Sciatic nerve (tissue), 2 donors: ENCODE measurements at regions not wholly inside any gene's neighbourhood (a gene's known extent, or its start where the extent isn't known, plus 50 kb on each side); places are given as distances from the start of the nearest gene placed in this dataset.
"Not testable (repeated sequence)": the region's sequence is repeated elsewhere in the genome, so short reads cannot be mapped to it uniquely, and the experiment has no call there.

Source experiments
- ATAC-seq: fragments of 200-7000 bp; cut with Tn5 transposase; one replicate; pipeline ENCODE4 v1.9.1; 2020; ENCODE audit warnings: mild to moderate bottlenecking, moderate library complexity
- DNase-seq: peaks from one replicate; pipeline ENCODE4 v3.0.0-alpha.2; 2020; ENCODE audit warnings: low spot score
- intact Hi-C: fragments of 100-400 bp; cut with DNase I; formaldehyde crosslinking; loops from one replicate; pipeline ENCODE4 v1.14.2; 2022
- donor health status: DM: no; HTN: no; CAD: no.
- donor health status: DM: no; HTN: no; CAD: no.

DNA sequence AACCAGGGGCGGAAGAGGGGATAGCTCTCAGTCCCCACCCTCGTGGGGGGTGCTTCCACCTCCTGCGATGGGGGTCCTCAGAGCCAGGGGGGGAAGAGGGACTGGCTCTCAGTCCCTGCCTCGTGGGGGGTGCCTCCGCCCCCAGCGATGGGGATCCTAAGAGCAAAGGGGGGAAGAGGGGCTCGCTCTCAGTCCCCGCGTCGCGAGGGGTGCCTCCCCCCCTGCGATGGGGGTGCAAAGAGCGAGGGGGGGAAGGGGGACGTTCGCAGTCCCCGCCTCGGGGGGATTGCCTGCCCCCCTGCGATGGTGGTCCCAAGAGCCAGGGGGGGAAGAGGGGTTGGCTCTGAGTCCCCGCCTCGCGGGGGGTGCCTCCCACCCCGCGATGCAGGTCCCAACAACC lies 159.9 kb downstream of the ATP6V0E2 start:
- DNase-seq, ATAC-seq, intact Hi-C loops: not testable (repeated sequence)

DNA sequence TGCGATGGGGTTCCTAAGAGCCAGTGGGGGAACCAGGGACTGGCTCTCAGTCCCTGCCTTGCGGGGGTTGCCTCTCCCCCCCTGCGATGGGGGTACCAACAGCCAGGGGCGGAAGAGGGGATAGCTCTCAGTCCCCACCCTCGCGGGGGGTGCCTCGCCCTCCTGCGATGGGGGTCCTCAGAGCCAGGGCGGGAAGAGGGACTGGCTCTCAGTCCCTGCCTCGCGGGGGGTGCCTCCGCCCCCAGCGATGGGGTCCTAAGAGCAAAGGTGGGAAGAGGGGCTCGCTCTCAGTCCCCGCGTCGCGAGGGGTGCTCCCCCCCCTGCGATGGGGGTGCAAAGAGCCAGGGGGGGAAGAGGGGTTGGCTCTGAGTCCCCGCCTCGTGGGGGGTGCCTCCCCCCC lies 162.0 kb downstream of the ATP6V0E2 start:
- ATAC-seq, intact Hi-C loops, DNase-seq: not testable (repeated sequence)

DNA sequence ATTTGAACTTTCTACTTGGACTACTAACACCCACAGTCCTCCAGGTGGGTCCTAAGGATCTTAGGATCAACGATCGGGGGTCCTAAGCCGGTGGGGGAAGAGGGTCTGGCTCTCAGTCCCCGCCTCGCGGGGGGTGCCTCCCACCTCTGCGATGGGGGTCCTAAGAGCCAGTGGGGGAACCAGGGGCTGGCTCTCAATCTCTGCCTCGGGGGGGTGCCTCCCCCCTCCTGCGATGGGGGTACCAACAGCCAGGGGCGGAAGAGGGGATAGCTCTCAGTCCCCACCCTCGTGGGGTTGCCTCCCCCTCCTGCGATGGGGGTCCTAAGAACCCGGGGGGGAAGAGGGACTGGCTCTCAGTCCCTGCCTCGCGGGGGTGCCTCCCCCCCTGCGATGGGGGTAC lies 165.3 kb downstream of the ATP6V0E2 start:
- intact Hi-C loops, DNase-seq, ATAC-seq: not testable (repeated sequence)

DNA sequence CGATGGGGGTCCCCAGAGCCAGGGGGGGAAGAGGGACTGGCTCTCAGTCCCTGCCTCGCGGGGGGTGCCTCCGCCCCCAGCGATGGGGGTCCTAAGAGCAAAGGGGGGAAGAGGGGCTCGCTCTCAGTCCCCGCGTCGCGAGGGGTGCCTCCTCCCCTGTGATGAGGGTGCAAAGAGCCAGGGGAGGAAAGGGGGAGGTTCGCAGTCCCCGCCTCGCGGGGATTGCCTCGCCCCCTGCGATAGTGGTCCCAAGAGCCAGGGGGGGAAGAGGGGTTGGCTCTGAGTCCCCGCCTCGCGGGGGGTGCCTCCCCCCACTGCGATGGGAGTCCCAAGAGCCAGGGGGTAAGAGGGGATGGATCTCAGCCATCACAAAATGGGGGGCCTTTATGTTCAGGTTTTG lies 168.5 kb downstream of the ATP6V0E2 start:
- DNase-seq, intact Hi-C loops, ATAC-seq: not testable (repeated sequence)

DNA sequence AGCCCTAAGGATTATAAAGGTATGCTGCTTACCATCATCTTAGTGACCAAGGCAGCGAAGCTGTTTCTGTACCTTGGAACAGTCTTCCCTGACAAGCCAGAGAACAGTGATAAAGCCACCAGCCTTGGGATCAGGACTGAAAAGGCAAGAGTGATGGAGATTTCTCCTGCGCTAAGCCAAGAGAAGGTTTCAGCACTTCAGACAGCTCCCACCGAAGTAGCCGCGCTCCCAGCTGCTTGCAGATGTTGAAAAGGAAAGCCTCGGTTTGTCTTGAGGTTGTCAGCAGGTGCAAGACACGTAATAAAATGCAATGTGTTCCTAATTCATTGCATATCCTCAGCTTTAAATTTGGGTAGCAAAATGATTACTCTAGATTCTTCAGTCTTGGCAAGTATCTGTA lies 171.0 kb downstream of the ATP6V0E2 start:
- intact Hi-C loops, ATAC-seq, DNase-seq: not testable (repeated sequence)

DNA sequence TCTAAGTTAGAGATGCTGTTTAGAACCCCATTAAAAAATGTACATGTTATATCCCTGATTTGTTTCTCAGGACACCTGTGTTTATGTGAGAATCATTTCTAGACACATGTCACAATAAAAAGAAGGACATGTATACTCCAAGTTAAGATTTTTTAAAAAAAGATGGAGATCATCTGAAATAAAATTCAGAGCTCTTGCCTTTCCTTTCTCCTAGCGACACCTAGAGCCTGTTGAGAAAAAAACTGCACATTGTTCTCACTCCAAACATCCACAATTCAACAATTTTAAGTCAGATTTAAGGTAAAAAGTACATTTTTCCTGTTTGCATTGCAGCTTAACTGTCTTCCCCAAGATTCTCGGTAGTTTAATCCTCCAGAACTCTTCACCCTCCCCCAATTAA lies 171.8 kb downstream of the ATP6V0E2 start:
- intact Hi-C loops, ATAC-seq, DNase-seq: not testable (repeated sequence)

DNA sequence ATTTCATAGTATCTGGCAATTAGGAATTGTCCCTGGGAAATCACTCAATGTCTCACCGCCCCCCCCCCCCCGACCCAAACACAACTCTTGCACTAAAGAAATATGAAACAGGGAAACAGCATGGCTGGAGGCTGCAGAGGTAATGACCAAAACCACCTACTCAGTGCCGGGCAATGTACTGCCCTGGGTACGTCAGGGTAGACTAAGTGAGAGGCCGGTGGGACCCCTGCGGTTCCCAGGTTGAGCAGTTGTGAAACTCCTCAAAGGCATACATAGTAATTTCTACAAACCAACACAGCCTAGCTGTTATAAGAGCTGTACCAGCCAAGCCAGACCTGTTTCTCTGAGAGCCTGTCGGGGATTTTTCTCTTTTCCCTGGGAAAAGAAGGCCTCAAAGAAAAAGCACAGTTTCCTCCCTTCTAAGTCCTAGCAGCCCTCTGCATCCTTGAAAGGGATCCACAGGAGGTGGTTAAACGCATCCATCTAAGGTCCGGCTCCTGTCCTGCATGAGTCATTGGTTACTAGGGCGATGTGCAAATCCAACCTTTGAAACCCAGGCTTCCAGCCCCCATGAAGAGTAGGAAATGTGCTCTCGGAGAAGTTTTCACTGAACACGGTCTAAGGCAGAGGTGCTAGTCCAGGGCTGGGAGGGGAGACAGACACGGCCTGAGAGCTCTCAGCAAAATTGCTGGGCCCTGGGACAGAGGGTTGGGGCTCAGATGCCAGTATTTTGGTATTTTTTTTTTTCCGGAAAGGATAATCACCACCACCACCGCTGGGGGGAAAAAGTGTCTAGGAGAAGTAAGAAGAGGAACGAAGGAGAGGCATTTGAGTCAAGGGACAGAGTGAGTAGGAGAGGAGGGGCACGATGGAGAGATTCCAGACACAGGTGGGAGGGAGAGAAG lies 172.8 kb downstream of the ATP6V0E2 start:
- ATAC-seq, DNase-seq, intact Hi-C loops: not testable (repeated sequence)

DNA sequence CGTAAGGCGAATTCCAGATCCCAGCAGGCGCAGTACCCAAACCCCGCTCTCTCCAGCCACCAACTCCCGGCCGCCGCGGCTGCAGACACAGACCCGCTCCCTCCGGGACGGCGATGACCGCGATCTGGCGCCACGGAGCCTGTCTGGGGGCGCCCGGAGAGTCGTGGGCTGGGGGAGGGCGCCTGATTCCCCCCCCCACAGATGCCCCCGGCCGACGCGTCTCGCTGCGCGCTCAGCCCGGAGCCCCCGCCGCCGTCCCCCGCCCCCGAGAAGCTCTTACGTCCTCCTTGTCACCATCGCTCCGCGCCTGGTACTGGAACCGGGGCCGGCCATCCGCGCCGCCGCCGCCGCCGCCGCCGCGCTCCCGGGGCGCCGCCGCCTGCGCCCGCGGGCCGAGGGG lies 173.6 kb downstream of the ATP6V0E2 start:
- intact Hi-C loops, DNase-seq: not testable (repeated sequence)
- ATAC-seq, result peak; percentile 36

DNA sequence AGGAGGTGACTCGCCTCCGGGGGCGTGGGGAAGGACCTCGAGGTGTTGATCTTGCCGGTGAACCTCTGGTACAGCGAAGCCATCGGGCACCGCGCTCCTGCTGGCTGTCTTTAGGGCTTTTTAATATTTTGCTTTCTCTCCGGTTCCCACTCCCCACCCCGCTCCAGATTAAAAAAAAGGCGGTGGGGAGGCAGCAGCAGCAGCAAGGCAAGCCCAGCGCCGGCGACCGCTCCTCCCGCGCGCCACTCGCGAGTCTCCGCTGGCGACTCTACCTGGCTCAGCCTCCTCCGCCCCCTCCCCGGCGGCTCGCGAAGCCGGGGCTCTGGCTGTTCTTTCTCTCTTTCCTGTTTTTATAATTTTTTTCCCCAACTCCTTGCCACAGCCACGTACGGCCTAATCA lies 174.0 kb downstream of the ATP6V0E2 start:
- not testable (repeated sequence) for DNase-seq

DNA sequence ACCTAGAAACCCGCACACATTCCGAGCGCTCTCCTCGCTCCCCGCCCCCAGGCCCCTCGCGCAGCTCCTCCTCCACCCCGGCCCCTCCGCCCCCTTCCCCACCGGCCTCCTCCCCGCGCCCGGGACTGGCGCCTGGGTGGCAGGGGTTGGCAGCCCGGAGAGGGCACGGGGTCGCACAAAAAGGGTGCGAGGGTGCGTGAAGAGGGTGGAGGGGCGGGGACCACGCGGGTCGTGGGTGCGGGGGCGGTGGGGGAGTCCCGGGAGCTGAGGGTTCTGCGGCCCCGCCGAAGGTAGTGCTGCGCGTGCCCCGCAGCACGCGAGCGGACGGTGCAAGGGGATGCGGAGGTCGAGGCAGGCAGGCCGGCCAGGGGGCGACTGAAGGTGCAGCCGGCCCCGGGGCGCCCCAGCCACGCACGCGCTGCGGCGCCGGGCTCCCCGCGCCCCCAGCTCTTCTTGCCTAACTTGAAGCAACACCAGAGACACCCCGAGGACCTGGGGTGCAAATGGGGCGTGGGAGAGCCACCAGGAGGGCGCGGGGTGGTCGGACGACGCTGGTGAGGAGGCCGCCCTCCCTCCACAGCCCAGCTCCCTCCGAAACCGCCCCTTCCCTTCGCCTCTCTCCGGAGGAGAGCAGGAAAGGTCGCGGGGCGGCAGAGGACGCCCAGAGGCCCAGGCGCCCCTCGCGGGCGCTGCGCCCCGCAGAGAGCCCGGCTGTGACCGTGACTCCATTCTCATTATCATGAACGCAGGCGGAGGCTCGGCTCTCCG lies 174.7 kb downstream of the ATP6V0E2 start:
- DNase-seq, intact Hi-C loops: not testable (repeated sequence)
- peak; percentile 11 for ATAC-seq

More for the DNA sequence above, 174.0 kb downstream of the ATP6V0E2 start:
- ATAC-seq, intact Hi-C loops: not testable (repeated sequence)

DNA sequence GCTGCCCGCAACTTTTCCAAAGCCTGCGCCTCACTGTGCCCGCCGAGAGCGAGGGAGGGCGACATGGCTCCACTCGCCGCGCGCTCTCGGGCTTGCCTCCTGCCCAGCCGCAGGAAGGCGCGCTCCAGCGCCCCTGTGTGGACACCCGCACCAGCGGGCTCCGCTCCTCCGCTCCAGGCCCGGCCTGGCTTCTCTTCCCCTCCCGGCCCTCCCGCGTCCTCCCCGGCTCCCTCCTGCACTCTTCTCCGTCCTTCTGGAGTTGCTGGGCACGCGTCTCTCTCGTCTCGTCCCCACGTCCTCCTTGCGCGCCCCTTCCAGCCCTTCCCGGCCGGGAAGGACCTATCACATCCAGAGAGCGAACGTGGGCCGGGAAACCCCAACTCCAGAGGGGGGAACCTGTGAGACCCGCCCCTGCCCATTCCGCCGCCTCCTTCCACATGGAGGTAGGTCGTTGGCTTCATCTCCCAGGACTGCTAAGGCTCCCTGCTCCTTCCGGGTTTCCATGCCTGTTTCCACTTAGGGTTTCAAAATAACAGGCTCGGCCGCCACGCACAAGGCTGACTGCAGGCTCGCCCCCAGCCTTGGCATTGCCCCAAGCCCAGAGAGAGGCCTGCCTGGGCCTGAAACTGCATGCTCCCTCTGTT lies 175.4 kb downstream of the ATP6V0E2 start:
- intact Hi-C loops, result not testable (repeated sequence)
- ATAC-seq (peak; percentile 82), DNase-seq (peak; percentile 70)

DNA sequence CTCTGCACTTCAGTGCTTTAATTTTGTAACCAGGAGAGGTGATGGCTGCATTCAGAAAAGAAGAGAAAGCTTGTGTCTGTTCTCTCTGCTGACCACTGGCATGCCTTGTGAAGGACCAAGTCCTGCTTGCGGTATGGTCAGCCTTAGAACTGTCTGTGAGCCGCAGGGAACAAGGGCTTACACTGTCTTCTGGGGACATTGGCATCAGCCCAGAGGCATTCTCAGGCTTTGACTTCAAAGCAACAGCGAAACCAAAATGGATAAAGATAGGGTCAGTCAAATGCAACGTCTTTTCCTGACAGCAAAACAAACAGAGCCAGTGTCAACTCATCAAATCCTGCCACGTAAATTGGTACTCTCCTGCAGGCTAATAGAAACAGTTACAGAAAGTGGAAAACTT lies 179.6 kb downstream of the ATP6V0E2 start:
- intact Hi-C loops, ATAC-seq, DNase-seq: not testable (repeated sequence)

DNA sequence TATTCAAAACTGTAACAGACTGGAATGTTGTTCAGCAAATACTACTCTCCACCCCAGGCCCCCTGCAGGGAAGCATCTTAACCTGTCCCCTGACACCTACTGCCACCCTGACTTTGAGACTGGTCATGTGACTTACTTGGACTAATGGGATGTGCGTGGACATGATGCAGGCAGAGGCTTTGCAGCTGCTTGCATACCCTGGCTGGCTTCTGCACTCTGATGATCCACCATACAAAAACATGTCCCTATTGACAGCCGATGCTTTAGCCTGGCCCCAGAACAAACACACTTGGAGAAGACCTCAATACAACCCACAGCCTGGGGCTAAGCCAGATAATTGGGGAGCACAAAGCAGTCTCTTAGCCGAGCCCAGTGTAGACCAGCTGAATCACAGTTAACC lies 180.5 kb downstream of the ATP6V0E2 start:
- intact Hi-C loops, DNase-seq, ATAC-seq: not testable (repeated sequence)

DNA sequence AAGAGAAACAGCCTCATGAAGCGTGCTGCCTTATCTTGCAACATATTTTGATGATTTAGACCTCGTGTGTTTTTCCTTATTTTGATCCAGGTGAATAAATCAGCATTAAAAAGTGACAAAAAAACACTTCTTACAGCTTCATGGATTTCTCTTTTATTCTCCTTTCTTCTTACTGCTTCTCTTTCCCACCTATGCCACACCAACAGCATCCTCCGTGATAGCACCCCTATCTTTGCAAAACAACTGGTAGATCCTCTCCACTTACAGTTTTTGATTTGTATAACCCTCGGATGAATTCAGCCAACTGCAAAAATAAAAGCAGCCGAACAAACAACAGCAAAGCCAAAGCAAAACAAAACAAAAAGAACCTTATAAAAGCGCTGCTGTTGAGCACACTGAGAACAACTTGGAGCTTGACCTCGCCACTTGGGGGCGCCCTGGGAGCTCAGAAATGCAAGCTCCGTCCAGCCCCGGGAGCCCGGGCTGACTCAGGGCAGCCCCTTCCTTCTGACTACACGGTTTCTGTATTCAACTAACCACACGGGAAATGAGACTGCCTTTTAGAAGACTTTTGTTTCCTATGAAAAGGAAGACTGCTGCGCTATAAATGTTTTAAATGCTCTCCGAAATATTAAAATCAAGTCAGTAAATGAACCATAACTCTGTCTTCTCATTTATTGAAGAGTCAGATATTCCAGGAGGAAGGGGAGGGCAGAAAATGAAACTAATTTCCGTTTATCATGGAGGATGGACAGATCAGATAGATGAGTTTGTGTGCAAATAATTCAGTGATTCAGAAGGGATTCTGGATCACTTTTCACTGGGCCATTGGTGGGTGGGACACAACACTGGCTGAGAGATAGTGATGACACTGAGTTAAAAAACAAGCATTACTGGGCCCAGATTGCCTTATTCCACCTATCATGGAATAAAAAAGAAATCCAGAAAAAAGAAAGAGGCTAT lies 186.8 kb downstream of the ATP6V0E2 start:
- intact Hi-C loops, result not testable (repeated sequence)
- peak; percentile 92 for DNase-seq
- peak; percentile 90 for ATAC-seq

DNA sequence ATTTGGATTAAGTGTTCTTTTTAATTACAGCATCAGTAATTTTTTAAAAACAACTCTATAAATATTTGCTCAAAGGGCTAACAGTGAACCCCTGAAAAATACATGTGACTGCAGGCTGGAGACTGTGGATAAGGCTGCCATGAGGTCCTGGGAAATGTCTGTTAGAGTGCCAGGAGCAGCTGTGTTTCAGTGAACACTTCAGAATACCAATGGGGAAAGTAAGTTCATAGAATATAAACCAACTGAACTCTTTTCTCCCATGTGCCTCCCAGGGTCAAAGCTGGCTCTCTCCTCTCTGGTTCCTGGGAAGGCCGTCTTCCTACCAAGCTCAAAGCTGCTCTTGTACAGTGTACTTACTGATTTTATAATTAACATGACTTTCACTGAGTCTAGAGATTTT lies 189.4 kb downstream of the ATP6V0E2 start:
- intact Hi-C loops, DNase-seq, ATAC-seq: not testable (repeated sequence)

DNA sequence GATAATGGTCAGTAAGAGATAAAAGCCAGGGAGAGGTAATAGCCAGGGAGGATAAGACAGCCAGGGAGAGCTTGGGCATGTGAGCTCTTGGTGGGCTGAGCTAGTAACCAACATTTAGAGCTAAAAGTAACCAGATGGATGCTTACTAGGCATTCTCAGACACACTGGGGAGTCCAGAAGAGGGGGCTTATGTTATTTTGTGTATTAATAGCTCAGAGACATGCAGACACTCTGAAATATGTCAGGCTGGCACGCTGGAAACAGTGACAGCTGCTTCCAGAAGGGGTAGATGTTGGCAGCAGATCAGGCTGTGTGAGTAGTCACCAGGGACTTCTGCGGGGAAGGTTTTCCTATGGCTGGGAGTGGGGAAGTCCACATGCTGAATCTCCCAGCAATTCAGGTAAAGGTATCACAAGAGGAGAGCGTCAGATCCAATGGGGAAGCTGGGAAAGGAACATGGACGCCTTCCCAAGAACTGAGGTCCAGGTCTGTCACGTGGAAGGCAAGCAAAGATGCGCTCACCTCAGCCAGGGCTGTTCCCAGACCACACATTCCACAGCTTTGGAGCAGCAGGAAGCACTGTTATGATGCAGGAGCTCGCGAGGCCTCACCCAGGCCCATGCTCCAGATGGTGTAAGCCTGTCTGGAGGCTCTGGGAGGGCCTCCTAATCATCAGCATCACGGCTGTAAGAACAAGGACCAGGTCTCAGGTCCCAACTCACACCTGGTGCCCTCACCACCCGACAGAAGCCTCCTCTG lies 196.0 kb downstream of the ATP6V0E2 start:
- ATAC-seq, DNase-seq, intact Hi-C loops: not testable (repeated sequence)

DNA sequence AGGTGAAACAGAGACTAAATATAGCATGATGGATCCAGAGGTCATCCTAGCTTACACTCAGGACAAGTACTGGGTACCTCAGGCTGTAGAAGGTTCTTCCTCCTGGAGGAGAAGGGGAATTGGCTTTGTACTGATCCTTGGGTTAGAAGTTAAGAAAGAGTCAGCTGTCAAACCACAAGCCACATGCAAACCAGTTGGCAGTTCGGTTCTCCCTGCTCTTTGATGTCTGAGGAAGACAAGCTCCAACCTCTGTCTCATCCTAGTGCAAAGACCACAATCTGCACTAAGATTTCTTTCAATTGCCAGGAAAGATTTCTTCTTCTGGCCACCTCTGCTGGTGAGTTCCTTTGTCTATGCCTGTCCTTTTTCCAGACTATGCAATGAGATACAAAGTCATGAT lies 203.8 kb downstream of the ATP6V0E2 start:
- intact Hi-C loops, DNase-seq, ATAC-seq: not testable (repeated sequence)
